HT1080 (cell line): ENCODE measurements at regions not wholly inside any gene's neighbourhood (a gene's known extent, or its start where the extent isn't known, plus 50 kb on each side); places are given as distances from the start of the nearest gene placed in this dataset.
"Not testable (repeated sequence)": the region's sequence is repeated elsewhere in the genome, so short reads cannot be mapped to it uniquely, and the experiment has no call there.

Experiments used
- DNase-seq: peaks from one replicate; pipeline ENCODE4 v3.0.0-alpha.2; 2015; ENCODE audit warnings: low read depth

DNA sequence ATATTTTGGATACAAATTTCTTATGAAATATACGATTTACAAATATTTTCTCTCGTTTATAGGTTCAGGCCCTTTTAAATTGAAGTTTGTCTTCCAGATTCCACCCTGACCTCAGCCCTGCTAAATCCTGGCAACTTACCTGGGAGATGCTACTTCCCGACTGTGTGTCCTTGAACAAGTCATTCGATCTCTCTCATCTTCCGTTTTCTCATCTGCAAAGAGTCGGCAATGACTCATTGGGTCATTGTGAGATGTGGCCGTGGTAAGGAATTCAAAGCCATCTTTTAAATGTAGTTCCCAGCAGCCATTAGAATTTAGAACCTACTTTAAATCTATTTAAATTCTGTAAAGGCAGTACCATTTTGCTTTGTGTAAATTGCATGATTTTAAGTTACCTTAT is 72.5 kb downstream of the LHX2 start:
- peak; percentile 15 for DNase-seq

DNA sequence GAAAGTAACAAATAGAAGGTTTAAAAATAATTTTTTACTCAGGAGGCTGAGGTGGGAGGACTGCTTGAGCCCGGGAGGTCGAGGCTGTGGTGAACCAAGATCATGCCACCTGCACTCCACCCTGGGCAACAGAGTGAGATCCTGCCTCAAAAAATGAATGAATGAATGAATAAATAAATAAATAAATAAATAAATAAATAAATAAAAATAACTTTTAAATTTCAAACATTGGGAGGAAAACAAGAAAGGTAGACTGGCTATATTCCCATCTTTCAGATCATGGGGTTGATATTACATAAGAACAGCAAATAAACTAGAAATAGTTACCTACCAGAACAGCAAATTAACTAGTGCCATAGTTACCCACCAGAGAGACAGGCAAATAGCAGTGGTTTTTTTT is 75.7 kb downstream of the LHX2 start:
- no peak for DNase-seq

DNA sequence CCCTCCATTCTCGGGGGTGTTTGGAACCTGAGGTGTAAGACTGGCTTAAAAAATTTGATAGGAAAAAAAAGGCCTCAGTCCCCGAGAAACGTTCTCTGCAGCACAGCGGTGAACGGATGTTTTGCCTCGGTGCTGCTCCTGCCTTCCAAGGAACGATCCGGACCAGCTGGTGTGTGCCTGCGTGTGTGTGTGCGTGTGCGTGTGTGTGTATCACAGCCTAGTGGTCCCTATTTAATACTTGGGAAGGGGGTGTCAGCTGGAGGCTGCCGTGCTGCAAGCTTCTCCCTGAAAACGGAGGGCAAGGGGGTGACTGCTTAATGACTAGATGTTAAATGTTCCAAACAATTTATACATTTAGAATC is 76.9 kb downstream of the LHX2 start:
- no peak for DNase-seq

DNA sequence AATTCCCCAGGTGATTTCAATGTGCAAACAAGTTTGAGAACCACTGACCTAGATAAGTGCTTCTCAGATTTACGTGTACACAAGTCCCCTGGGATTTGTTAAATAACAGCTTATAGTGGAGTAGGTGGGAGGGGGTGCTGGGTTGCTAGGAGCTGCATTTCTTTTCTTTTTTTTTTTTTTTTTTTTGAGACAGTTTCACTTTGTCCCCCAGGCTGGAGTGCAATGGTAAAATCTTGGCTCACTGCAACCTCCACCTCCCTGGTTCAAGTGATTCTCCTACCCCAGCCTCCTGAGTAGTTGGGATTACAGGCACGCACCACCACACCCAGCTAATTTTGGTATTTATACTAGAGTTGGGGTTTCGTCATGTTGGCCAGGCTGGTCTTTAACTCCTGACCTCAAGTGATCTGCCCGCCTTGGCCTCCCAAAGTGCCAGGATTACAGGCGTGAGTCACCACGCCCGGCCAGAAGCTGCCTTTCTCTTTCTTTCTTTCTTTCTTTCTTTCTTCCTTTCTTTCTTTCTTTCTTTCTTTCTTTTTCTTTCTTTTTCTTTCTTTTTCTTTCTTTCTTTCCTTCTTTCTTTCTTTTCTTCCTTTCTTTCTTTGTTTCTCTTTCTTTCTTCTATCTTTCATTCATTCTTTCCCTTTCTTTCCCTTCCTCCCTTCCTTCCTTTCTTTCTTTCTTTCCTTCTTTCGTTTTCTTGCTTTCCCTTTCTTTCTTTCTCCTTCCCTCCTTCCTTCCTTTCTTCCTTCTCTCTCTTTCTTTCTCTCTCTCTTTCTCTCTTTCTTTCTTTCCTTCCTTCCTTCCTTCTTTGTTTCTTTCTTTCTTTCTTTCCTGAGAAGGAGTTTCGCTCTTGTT is 78.3 kb downstream of the LHX2 start:
- DNase-seq: not testable (repeated sequence)

DNA sequence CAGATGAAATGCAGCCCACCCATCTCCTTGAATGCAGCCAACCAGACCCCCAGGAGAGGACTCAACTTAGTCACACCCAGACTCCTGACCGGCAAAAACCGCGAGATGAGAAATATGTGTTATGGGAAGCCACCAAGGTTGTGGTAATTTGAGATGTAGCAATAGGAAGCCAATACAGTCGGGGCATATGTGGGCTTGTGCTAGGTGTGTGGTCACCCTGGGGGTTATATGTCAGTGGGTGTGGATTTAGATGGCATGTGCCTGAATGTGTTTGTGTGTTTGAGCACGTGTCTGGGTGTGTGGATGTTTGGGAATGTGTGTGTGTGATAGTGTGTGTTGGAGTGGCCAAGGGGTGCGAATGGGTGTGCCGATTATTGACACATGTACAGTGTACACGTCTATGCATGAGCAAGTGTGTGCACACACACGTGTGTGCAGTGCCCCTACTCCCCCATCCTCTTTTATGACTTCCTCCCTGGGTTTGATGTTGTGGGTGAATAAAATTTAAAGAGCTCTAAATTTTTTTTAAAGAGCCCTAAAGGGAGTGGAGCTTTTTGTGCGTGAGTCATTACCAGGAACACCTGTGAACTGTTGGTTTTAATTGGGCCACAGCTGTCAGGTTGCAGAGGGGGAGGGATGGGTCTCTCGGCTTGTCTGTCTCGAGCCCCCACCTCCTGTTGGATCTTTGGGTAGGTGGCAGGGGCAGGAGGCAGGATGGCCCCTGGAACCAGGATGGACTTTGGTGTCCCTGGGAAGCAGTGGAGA is 86.8 kb downstream of the LHX2 start:
- peak; percentile 11 for DNase-seq

DNA sequence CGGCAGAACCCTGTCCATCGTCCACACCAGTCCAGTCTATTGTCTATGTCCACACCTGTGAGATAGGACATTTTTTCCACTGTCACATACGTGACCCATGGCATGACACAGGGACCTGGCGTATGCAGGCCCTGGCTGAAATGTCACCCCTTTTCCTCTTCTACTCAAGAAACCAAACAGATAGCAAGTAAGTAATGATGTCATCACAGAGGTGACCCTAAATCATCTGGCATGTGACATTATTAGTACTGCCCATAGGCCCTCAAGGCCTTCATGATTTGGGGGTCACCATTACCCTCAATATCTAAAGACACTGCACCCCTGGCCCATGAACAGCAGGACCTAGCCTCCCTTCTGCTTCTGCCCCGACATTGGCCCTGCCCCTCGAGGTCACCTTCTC is 88.3 kb downstream of the LHX2 start:
- no peak for DNase-seq

DNA sequence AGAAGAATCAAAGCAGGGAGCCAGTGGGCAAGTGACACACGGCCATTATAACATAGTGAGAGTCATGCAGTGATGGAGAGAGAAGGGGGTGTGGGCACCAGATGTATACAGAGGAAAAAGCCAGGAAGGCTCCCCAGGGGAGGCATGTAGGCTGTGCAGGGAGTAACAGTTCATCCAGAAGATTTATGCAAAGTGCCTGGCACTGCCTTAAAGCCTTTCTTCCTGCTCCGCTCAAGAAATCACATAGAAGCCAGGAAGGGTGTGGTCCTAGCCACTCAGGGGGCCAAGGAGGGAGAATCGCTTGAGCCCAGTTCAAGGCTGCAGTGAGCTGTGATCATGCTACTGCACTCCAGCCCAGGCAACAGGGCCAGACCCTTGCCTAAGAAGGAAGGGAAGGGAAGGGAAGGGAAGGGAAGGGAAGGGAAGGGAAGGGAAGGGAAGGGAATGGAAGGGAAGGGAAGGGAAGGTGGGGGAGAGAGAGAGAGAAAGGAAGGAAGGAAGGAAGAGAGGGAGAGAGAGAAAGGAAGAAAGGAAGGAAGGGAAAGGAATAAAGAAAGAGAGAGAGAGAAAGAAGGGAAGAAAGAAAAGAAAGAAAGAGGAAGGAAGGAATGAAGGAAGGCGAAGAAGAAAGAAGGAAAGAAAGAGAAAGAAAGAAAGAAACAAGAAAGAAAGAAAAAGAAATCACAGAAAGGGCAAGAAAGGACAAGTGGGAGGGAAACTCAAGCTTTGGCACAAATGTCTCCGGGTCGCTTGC is 89.8 kb downstream of the LHX2 start:
- no peak for DNase-seq

DNA sequence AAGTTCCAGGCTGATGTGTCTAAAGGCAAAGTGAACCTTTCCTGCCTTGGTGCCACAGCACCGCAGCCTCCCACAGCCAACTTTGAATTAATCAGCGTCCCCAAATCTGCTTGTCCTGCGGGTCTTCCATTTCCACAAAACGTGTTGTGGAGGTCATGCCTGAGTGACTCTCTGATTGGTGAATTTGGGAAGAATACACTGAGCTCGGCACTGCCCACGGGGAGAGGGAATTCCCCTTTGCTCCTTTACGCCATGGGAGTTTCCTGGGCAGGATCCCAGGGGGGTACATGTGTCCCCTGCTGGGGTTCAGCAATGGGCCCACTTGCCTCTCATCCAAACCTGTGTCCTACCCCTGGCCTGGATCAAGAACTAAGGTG is 90.4 kb downstream of the LHX2 start:
- DNase-seq: no peak

DNA sequence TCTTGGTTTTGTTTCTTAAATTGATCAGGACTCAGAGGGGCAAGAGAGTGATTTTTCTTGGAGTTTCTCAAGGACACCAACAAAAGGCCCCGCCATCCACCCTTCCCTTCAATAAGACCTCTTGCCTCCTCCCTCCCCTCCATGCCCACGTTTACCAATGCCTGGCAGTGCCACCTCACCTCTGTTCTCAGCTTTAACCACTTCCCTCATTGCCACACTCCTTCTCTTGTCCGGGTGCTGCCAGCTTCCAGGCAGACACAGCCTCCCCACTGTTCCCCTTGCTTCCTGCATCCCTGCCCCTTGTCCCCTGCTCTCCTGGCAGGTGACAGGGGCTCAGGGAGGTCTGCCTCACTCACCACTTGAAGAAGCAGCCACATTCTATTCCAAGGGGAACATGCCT is 90.8 kb downstream of the LHX2 start:
- no peak for DNase-seq

DNA sequence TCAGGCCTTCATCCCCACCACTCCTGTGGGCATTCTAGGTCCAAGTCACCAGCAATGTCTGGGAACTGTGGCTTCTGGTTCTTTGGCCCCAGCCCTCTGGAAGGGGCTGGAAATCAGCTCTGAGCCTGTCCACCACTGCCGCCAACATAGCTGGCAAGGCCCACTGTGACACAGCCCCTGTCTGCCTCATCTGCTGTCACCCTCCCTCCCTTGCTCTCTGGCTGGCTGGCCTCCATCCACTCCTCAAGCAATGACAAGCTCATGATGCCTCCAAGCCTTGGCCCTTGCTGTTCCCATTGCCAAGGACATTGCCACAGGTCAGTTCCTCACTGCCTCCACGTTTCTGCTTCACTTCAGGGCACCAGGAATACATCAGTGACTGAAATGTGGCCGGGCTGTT is 93.7 kb downstream of the LHX2 start:
- no peak for DNase-seq

DNA sequence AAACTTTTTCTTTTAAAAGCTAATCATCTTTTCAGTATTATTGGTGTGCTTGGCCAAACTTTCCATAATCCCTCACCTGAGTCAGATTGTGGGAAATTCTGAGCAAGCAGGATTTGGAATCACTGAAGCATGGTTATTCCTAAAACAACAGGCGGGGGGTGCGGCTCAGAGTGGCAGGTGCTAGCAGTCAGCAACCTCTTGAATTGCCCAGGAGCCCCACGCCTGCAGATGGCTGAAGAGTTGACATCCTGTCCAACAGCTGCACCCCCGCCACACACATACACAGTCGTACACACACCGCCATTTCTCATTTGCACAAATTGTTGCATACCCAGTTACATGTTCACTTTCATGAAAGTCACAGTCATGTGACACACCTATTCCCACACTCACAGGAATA is 96.6 kb downstream of the LHX2 start:
- DNase-seq: no peak

DNA sequence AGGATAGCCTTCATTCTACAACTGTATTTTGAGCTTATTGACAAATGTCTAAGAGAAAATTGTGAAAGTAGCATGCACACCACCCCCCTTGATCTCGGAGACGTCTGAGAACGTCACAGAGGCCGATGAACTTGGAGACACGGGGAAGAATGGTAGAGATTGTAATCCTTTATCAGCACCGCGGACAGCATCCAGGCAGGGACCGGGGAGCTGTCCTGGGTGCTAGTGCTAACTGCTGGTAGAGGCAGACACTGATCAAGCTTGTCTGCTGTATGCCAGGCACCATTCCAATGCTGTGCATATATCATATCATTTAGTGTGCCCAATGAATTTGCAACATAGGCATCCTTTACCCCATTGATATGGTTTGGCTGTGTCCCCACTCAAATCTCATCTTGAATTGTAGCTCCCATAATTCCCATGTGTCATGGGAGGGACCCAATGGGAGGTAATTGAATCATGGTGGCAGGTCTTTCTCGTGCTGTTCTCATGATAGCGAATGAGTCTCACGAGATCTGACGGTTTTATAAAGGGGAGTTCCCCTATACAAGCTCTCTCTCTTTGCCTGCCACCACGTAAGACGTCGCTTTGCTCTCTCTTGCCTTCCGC is 98.8 kb downstream of the LHX2 start:
- peak; percentile 58 for DNase-seq

DNA sequence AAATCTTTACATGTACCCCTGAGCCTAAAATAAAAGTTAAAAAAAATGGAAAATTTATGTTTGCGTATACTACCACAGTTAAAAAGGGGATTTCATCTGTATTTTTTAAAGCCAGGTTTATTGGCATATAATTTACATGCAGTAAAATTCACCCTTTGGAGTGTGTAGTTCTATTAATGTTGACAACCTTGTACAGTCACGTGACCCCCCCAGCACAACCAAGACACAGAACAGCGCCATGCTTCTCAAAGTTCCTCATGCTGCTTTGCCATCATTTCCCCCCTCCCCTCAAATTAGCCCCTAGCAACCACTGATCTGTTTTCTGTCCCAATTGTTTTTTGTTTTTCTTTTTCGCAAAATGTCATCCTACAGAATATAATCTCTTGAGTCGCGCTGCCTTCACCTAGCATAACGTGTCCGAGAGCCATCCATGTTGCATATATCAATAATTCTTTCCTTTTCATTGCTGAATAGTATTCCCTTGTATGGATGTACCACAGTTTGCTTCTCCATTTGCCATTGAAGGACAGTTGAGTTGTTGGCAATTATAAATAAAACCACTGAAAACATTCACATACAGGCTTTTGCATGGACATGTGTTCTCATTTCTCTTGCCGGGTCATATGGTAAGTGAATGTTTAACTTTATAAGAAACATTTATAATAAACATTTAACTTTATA is 105.3 kb downstream of the LHX2 start:
- no peak for DNase-seq

DNA sequence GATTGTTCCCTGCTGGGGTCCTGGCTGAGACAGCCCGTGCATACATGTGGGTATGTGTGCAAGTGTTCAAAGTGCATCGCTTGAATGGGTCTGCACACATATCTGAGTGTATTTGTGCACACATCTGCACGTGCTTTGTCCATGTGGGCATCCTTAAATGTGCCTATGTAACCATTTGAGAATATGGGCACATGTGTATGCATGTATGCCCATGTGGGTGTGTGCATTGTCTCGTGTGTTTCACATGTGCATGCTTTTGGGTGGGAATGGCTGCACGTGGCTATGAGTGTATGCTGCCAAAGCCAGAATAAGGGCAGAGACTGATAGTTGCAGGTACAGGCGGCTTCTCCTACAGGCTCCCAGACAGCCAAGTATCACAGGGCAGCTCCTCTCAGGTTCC is 107.3 kb downstream of the LHX2 start:
- no peak for DNase-seq

DNA sequence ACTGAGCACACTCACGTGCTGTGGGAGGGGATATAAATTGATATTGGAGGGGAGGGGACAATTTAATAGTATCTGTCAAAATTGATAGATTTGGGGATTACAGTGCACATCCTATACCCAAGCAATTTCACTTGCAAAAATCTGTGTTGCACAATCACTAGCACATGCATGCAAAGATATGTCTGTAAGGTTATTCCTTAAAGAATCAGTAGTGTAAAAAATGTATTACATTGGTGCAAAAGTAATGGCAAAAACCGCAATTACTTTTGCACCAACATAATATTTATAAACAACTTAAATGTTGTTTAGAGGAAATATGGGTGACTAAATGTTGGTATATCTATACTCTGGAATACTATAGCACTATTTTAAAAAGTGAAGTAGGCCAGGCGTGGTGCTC is 108.7 kb downstream of the LHX2 start:
- DNase-seq: no peak

DNA sequence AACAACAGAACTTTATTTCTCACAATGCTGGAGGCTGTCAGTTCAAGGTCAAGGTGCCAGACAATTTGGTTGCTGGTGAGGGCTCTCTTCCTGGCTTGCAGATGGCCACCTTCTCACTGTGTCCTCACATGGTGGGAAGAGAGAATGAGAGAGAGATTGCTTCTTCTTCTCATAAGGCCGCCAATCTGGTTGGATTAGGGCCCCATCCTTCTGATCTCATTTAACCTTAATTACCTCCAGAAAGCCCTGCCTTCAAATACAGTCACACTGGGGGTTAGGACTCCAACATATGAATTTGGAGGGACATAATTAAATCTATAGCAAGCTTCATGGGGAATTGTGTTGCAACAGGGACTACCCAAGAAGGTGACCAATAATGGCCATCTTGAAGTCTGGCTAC is 110.2 kb downstream of the LHX2 start:
- no peak for DNase-seq

DNA sequence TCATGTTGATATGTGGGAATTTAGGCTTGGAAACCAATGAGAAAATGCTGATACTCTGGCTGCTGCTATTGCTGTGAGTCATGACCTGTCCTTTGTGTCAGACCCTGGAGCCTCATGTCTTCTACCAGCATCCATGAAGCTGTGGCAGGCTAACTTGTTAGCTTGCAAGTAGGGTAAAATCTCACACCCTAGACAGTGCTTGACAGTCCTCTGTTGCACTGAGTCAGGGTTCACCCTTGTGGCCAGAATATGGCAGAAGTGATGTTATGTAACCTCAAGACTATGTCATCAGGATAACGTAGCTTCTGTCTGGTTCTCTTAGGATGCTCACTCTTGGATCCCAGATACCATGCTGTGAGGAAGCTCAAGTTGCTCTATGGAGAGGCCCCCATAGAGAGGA is 110.8 kb downstream of the LHX2 start:
- DNase-seq: no peak

DNA sequence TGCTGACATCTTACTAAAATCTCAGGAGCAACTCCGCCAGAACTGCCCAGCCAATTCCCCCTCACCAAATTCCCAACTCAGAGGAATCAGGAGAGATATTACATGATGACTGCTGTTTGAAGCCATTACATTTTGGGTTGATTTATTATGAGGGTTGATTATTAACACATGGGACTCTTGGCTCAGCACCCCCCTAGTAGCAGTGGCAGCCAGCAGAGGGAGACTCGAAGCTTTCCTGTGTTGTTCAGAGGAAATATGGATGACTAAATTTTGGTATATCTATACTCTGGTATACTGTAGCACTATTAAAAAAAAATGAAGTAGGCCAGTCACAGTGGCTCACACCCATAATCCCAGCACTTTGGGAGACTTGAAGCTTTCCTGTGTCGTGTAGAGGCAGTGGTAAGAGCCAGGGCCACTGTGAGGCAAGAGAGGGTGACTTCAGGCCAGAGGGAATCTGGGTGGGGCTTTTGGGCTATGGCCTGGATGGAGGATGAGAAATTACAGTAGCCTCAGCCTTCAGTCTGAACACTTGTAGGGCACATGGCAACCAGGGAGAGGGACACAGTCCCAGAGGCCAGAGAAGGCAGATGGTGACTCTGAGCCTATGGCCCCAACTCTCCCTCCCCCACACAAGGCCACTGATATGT is 111.4 kb downstream of the LHX2 start:
- DNase-seq: no peak

DNA sequence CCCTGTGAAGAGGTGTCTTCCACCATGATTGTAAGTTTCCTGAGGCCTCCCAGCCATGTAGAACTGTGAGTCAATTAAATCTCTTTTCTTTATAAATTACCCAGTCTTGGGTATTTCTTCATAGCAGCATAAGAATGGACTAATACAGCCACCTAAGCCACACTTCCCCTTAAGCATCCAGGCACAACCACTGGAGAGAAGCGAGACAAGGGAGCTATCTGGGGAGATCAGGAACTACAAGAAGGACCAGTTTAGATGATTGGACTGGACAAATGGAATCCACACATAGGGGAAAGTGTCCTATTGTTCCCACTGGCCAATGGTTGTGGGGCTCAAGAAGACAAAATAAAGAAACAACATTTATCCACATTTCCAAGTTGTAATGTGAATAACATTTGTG is 112.1 kb downstream of the LHX2 start:
- DNase-seq: not testable (repeated sequence)

DNA sequence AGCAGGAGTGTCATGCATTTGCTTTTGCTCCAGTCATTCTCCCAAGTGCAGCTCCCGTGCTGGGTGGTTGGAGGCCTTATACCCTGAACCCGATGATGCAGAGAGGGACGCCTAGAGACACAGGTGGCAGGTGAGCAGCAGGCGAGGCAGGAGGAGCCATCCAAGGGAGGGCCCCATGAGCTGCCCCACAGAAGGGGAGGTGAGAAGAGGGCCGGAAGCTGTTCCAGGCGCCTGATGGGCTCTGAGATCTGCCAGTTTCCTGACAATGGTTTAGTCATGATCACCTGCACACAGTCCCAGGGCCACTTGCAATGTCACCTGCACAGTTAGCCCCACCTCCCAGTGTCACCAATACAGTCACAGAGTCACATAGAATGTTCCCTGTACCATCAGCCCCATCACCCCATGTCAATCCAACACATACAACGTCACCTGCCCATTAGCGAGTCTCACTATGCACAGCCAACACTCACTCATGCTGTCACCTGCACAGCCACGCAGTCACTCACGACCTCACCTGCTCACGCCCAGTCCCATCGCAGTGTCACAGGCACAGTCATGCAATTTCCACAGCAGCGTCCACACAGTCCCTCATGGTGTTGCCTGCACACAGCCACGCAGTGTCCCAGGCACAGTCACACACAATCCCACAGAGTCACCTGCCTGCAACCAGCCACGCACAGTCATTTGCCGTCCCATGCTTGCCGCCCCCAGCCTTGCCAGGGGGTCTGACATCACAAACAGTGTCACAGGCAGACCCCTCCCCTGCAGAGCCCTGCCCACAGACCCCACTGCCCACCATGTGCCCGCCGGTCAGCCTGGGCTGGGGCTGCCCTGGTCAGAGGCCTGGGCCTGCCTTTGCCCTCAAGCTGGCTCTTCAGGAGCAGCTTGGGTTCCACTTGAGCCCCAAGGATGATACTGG is 113.4 kb downstream of the LHX2 start:
- DNase-seq: no peak
